ENCODE measurements at regions not wholly inside any gene's neighbourhood (a gene's known extent, or its start where the extent isn't known, plus 50 kb on each side); places are given as distances from the start of the nearest gene placed in this dataset.

- no peak for DNase-seq (ENCODE audit: low read depth in 4 of 4, low spot score in 3 of 4)
These were observed 53.3 kb upstream of the STT3B start for GRCh38 chr3:31479431-31479830.

- no peak for DNase-seq (ENCODE audit: low read depth in 4 of 4, low spot score in 3 of 4)
These were observed 51.0 kb upstream of the STT3B start for GRCh38 chr3:31481697-31482096.

GRCh38 chr3:31482493-31483200, 50.1 kb upstream of the STT3B start:
- peak in 3 of 4 donors; percentile 14 to 17 (median 16) for DNase-seq (ENCODE audit: low read depth in 4 of 4, low spot score in 3 of 4)

All from left renal pelvis (tissue), 4 donors.